Testis (tissue), 2 donors: ENCODE measurements at regions not wholly inside any gene's neighbourhood (a gene's known extent, or its start where the extent isn't known, plus 50 kb on each side); places are given as distances from the start of the nearest gene placed in this dataset.

Source experiments
- CTCF ChIP-seq, 3 experiments: fragments of 450-650 bp in 2 of 3; fragments of 200-600 bp in 1 of 3; sonication (generic) in 1 of 3; IDR thresholded peaks; one replicate each; pipeline ENCODE4 v1.5.1; 2016 to 2019; ENCODE audit warnings: antibody characterized with exemption in 3 of 3, mild to moderate bottlenecking in 2 of 3, moderate library complexity in 1 of 3
- POLR2A ChIP-seq: fragments of 450-650 bp; IDR thresholded peaks from one replicate; pipeline ENCODE4 v1.6.1; 2017; ENCODE audit warnings: antibody characterized with exemption, mild to moderate bottlenecking, moderate library complexity

- no peak for TF ChIP-seq CTCF (IDR thresholded peaks at IDR 0.05)
- TF ChIP-seq POLR2A, result no peak
These were observed 1125.3 kb downstream of the TBL1XR1 start for GRCh38 chr3:176071943-176072342.
